ENCODE measurements at regions not wholly inside any gene's neighbourhood (a gene's known extent, or its start where the extent isn't known, plus 50 kb on each side); places are given as distances from the start of the nearest gene placed in this dataset.

- ChIA-PET CTCF (interaction anchor here (0.9 to 1.5 kb wide), 2 partner anchors 15 to 157 kb away, joined by 3 to 6 read pairs; no protein-coding TSS in a partner anchor), POLR2A (no interaction called here)
- H3K4me3 Mint-ChIP-seq: no peak overlapping the region
- H3K27me3 Mint-ChIP-seq (ENCODE audit: low read depth): no peaks in the 10 kb centered on the region
- TF ChIP-seq CBFB (CRISPR knock-in tag; IDR thresholded peaks at IDR 0.05; ENCODE audit: low read depth): no peak
- TF ChIP-seq ZNF423 (CRISPR knock-in tag; IDR thresholded peaks at IDR 0.05): no peak
- TF ChIP-seq ZMAT4 (CRISPR knock-in tag; IDR thresholded peaks at IDR 0.05): no peak
- TF ChIP-seq CTCF (IDR thresholded peaks at IDR 0.05): no peak
- TF ChIP-seq NR2C2 (CRISPR knock-in tag; IDR thresholded peaks at IDR 0.05): no peak
- no peak for TF ChIP-seq GRHL2 (CRISPR knock-in tag; IDR thresholded peaks at IDR 0.05; ENCODE audit: insufficient replicate concordance, severe bottlenecking)
- TF ChIP-seq ZNF219 (CRISPR knock-in tag; IDR thresholded peaks at IDR 0.05; ENCODE audit: borderline replicate concordance): no peak
- TF ChIP-seq OVOL2 (CRISPR knock-in tag; IDR thresholded peaks at IDR 0.05; ENCODE audit: borderline replicate concordance): no peak
- TF ChIP-seq ERG (CRISPR knock-in tag; IDR thresholded peaks at IDR 0.05): no peak
- TF ChIP-seq HMGA2 (CRISPR knock-in tag; IDR thresholded peaks at IDR 0.05): no peak
- TF ChIP-seq AFF4 (CRISPR knock-in tag; IDR thresholded peaks at IDR 0.05; ENCODE audit: borderline replicate concordance): no peak
- TF ChIP-seq HMGXB4 (CRISPR knock-in tag; IDR thresholded peaks at IDR 0.05): no peak
- TF ChIP-seq ATF3 (CRISPR knock-in tag; conservative IDR thresholded peaks at IDR 0.05): no peak
- no peak for TF ChIP-seq ZBTB43 (CRISPR knock-in tag; IDR thresholded peaks at IDR 0.05)
- no peak for TF ChIP-seq NR3C1 (CRISPR knock-in tag; conservative IDR thresholded peaks at IDR 0.05; ENCODE audit: low read depth)
- TF ChIP-seq ATF2 (CRISPR knock-in tag; IDR thresholded peaks at IDR 0.05; ENCODE audit: borderline replicate concordance, low read depth): no peak
- H3K27ac Mint-ChIP-seq: peak overlapping the region; percentile 35
- peaks cover 14% of the 10 kb centered on the region for H3K4me1 Mint-ChIP-seq
- ATAC-seq (no peak), DNase-seq (ENCODE audit: low spot score) (no peak)
- H3K9me3 Mint-ChIP-seq: peaks cover 22% of the 10 kb centered on the region
- peaks cover 17% of the 10 kb centered on the region for H3K36me3 Mint-ChIP-seq
These were observed 155.4 kb upstream of the CADPS start for GRCh38 chr3:63030666-63031065.
